Thyroid gland (tissue), 4 donors: ENCODE measurements at regions not wholly inside any gene's neighbourhood (a gene's known extent, or its start where the extent isn't known, plus 50 kb on each side); places are given as distances from the start of the nearest gene placed in this dataset.

ENCODE experiments used
- CTCF ChIP-seq, 6 experiments: fragments of 200-600 bp in 3 of 6; fragments of 450-650 bp in 3 of 6; sonication (generic) in 3 of 6; IDR thresholded peaks; one replicate each; pipeline ENCODE4 v1.5.1; 2016 to 2019; ENCODE audit warnings: antibody characterized with exemption in 6 of 6, mild to moderate bottlenecking in 2 of 6, inconsistent platforms in 1 of 6, moderate library complexity in 1 of 6
- POLR2A ChIP-seq, 2 donors: fragments of 450-650 bp; IDR thresholded peaks; one replicate each; pipeline ENCODE4 v1.6.1; 2017; ENCODE audit warnings: antibody characterized with exemption in 2 of 2, mild to moderate bottlenecking in 2 of 2, moderate library complexity in 1 of 2

GRCh38 chr3:74883222-74883621 lies 268.8 kb upstream of the CNTN3 start:
- no peak for TF ChIP-seq CTCF (IDR thresholded peaks at IDR 0.05)
- no peak for TF ChIP-seq POLR2A (IDR thresholded peaks at IDR 0.05)
